Kidney (tissue), 13 donors: ENCODE measurements at regions not wholly inside any gene's neighbourhood (a gene's known extent, or its start where the extent isn't known, plus 50 kb on each side); places are given as distances from the start of the nearest gene placed in this dataset.
A peak's percentile ranks its signal among the peaks of the same experiment; 100 is the strongest.
"Not testable (repeated sequence)": the region's sequence is repeated elsewhere in the genome, so short reads cannot be mapped to it uniquely, and the experiment has no call there.

Experiments
- DNase-seq, 5 donors: peaks; one replicate each; pipeline ENCODE4 v3.0.0-alpha.2; 2013 to 2020
- FAIRE-seq: peaks from 2 replicates; lab custom pipeline; 2012; peaks lifted over from hg19 to GRCh38; lab: Jason Lieb, UNC
- H3K27ac ChIP-seq, 2 donors: one replicate each; pipeline ENCODE4 v1.7.0; 2013; ENCODE audit warnings: low read depth in 2 of 2, low read length in 2 of 2, inconsistent platforms in 1 of 2
- H3K27me3 ChIP-seq: one replicate; pipeline ENCODE4 v1.7.1; 2013; ENCODE audit warnings: low read length, inconsistent platforms; ENCODE audit not compliant: control insufficient read depth, insufficient read depth
- H3K36me3 ChIP-seq, 3 donors: one replicate each; pipeline versions ENCODE4 v1.7.0 to v1.7.1; 2013; ENCODE audit warnings: low read length in 3 of 3, control low read depth in 1 of 3, inconsistent platforms in 1 of 3; ENCODE audit not compliant: insufficient read depth in 3 of 3, control insufficient read depth in 2 of 3
- H3K4me1 ChIP-seq, 3 donors: one replicate each; pipeline versions ENCODE4 v1.7.0 to v1.7.1; 2013; ENCODE audit warnings: low read length in 3 of 3, inconsistent platforms in 1 of 3, low read depth in 1 of 3; ENCODE audit not compliant: control insufficient read depth in 2 of 3, insufficient read depth in 2 of 3
- H3K4me3 ChIP-seq, 3 donors: one replicate each; pipeline versions ENCODE4 v1.7.0 to v1.8.1; 2013; ENCODE audit warnings: low read length in 3 of 3, control low read depth in 1 of 3, inconsistent platforms in 1 of 3
- H3K9ac ChIP-seq, 3 donors: one replicate each; pipeline versions ENCODE4 v1.7.0 to v1.7.1; 2013; ENCODE audit warnings: low read length in 3 of 3, control low read depth in 1 of 3, inconsistent platforms in 1 of 3
- H3K9me3 ChIP-seq, 3 donors: one replicate each; pipeline versions ENCODE4 v1.7.0 to v1.7.1; 2013; ENCODE audit warnings: low read length in 3 of 3, control low read depth in 1 of 3, inconsistent platforms in 1 of 3; ENCODE audit not compliant: control insufficient read depth in 2 of 3, insufficient read depth in 1 of 3
- intact Hi-C: fragments of 100-400 bp; cut with DNase I; formaldehyde crosslinking; loops from one replicate; pipeline ENCODE4 v1.11.1; 2022
- TF ChIP-seq, protein P1 (sequence below): IDR thresholded peaks from 3 replicates; pipeline ENCODE4 v1.5.1; 2012; ENCODE audit warnings: mild to moderate bottlenecking, moderate library complexity, borderline replicate concordance; ENCODE audit not compliant: insufficient read depth; ENCODE audit errors: extremely low read depth
- donor health status: control.
- donor health status: control.
- donor health status: control.
- donor health status: control.
- donor health status: control.
- donor health status: DM: yes; HTN: yes; CAD: no.
- donor health status: Normal renal cell carcinoma (clear cell type).

DNA sequence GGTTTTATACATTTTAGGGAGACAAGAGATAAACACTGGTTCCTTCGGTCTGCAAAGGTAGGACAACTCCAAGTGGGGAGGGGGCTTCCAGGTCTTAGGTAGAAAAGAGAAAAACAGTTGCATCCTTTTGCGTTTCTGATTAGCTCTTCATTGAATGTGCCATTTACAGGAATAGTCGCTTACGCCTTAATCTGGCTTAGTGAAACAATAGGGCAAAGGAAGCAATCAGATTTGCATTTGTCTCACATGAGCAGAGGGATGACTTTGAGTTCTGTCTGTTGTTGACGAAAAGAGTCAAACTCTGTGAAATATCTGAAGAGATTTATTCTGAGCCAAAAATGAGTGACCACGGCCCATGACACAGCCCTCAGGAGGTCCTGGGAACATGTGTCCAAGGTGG, 166.0 kb upstream of the ATP10A start:
- no peaks in the 10 kb centered on the region for H3K27me3 ChIP-seq
- H3K4me1 ChIP-seq = no peaks in the 10 kb centered on the region
- DNase-seq = no peak
- no peaks in the 10 kb centered on the region for H3K36me3 ChIP-seq
- no peak for FAIRE-seq
- TF ChIP-seq, protein P1, sequence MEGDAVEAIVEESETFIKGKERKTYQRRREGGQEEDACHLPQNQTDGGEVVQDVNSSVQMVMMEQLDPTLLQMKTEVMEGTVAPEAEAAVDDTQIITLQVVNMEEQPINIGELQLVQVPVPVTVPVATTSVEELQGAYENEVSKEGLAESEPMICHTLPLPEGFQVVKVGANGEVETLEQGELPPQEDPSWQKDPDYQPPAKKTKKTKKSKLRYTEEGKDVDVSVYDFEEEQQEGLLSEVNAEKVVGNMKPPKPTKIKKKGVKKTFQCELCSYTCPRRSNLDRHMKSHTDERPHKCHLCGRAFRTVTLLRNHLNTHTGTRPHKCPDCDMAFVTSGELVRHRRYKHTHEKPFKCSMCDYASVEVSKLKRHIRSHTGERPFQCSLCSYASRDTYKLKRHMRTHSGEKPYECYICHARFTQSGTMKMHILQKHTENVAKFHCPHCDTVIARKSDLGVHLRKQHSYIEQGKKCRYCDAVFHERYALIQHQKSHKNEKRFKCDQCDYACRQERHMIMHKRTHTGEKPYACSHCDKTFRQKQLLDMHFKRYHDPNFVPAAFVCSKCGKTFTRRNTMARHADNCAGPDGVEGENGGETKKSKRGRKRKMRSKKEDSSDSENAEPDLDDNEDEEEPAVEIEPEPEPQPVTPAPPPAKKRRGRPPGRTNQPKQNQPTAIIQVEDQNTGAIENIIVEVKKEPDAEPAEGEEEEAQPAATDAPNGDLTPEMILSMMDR = no peak
- intact Hi-C loops = no loop called here
- H3K9ac ChIP-seq = no peak overlapping the region
- no peaks in the 10 kb centered on the region for H3K9me3 ChIP-seq
- no peak overlapping the region for H3K27ac ChIP-seq
- no peak overlapping the region for H3K4me3 ChIP-seq

DNA sequence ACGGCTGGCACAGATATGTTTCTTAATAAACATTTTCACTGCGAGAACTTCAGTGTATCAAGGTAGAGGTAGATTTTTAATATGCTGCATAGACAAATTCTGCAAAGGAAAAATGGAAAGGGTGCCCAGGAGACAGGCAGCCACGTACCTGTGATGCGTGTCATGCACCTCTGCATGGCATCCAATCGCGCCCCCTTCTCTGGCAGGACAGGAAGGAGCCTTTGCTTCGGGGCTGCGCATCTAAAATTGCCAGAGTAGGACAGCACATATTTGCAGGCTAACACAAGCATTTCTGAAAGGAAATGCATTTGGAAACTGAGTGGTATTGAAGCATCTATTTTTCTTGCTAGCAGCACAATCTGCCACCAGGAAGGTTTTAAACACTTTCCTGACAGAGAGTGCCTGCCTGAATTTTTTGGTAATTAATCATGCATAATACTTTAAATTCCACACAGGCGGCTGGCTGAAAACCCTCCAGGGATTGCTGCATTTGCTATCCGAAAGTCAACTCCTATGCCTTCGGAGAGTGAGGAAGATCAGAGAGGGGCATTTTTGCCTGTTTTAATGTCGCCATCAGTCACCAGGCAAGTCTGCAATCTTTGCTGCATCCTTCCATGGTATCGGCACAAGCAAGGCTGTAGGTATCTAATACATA, 165.1 kb upstream of the ATP10A start:
- H3K27ac ChIP-seq = no peak overlapping the region
- H3K4me1 ChIP-seq = no peaks in the 10 kb centered on the region
- no peak overlapping the region for H3K9ac ChIP-seq
- TF ChIP-seq, protein P1 = no peak
- H3K27me3 ChIP-seq = no peaks in the 10 kb centered on the region
- DNase-seq (peak in 2 of 5 donors; percentile 23 to 24), FAIRE-seq (no peak)
- no peaks in the 10 kb centered on the region for H3K9me3 ChIP-seq
- no peak overlapping the region for H3K4me3 ChIP-seq
- intact Hi-C loops = no loop called here
- H3K36me3 ChIP-seq = no peaks in the 10 kb centered on the region

DNA sequence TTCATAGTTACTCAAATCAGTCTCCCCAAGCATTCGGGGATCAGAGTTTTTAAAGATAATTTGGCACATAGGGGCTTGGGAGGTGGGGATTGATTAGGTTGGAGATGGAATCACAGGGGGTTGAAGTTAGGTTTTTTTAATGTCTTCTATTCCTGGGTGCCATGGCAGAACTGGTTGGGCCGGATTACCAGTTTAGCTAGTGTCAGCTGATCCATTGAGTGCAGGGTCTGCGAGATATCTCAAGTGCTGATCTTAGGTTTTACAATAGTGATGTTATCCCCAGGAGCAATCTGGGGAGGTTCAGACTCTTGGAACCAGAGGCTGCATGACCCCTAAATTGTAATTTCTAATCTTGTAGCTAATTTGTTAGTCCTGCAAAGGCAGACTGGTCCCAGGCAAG, 163.5 kb upstream of the ATP10A start:
- H3K9me3 ChIP-seq, intact Hi-C loops, H3K9ac ChIP-seq, DNase-seq, H3K4me1 ChIP-seq, H3K27ac ChIP-seq, H3K4me3 ChIP-seq, H3K27me3 ChIP-seq, FAIRE-seq, H3K36me3 ChIP-seq: not testable (repeated sequence)

DNA sequence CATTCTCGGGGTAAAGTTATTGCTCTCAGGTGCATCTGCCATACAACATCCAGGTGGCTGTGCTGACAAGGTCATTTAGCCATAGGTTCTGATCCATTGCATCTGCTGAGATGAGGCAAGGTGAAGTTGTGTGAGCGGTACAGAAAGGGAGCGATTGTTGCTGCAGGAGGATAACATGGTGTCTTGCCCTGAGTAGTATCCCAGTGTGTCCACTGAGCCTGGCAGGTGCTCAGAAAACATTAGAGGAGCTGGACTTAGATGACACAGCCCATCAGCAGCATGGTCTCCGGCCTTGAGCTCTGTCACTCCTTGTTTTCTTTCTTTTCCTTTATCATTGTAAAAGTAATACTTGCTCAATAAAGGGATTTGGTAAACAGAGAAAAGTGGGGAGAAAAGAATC, 161.1 kb upstream of the ATP10A start:
- no peak for DNase-seq
- no peaks in the 10 kb centered on the region for H3K36me3 ChIP-seq
- H3K9me3 ChIP-seq = no peaks in the 10 kb centered on the region
- H3K27me3 ChIP-seq = no peaks in the 10 kb centered on the region
- FAIRE-seq = no peak
- H3K4me3 ChIP-seq = no peak overlapping the region
- TF ChIP-seq, protein P1 = no peak
- H3K27ac ChIP-seq = no peak overlapping the region
- no peak overlapping the region for H3K9ac ChIP-seq
- intact Hi-C loops = no loop called here
- no peaks in the 10 kb centered on the region for H3K4me1 ChIP-seq
